ENCODE measurements at regions not wholly inside any gene's neighbourhood (a gene's known extent, or its start where the extent isn't known, plus 50 kb on each side); places are given as distances from the start of the nearest gene placed in this dataset.

- no peaks in the 10 kb centered on the region for H3K9me3 ChIP-seq (ENCODE audit: control insufficient read depth, low read depth, low read length)
- dilution Hi-C loops (cut with MboI; ENCODE audit: extremely low pct_ligation_motif_present, low sequenced_read_pairs), result no loop called here
- H3K4me2 ChIP-seq (ENCODE audit: control insufficient read depth, extremely low read depth, insufficient read depth, low read depth, low read length), result no peak overlapping the region
- H3K27ac ChIP-seq (ENCODE audit: control insufficient read depth, insufficient read depth, low read length), result no peak overlapping the region
- no peaks in the 10 kb centered on the region for H3K79me2 ChIP-seq (ENCODE audit: control insufficient read depth, insufficient read depth, low read length)
- no peaks in the 10 kb centered on the region for H3K36me3 ChIP-seq (ENCODE audit: control insufficient read depth in 2 of 2, extremely low read depth in 1 of 2, insufficient read depth in 2 of 2, low read length in 2 of 2)
- H3K4me3 ChIP-seq (ENCODE audit: control insufficient read depth in 2 of 3, extremely low read depth in 1 of 3, insufficient read depth in 2 of 3, low read depth in 1 of 3, low read length in 3 of 3), result no peak overlapping the region
- no peak overlapping the region for H3K9ac ChIP-seq (ENCODE audit: control insufficient read depth, extremely low read depth, insufficient read depth, low read length)
- H2AFZ ChIP-seq (ENCODE audit: control insufficient read depth, low read length), result no peak overlapping the region
- no peaks in the 10 kb centered on the region for H3K27me3 ChIP-seq (ENCODE audit: control insufficient read depth, extremely low read depth, insufficient read depth, low read length)
- H4K20me1 ChIP-seq (ENCODE audit: control insufficient read depth, extremely low read depth, insufficient read depth, low read length), result no peaks in the 10 kb centered on the region
- FAIRE-seq (no peak), DNase-seq (ENCODE audit: low read depth, low spot score) (no peak)
- H3K9me1 ChIP-seq (ENCODE audit: control insufficient read depth, extremely low read depth, insufficient read depth, low read length), result no peaks in the 10 kb centered on the region
- TF ChIP-seq EZH2 (IDR thresholded peaks at IDR 0.05; ENCODE audit: low read length) (no peak), CTCF (optimal IDR thresholded peaks at IDR 0.05 in 1 of 3, IDR thresholded peaks at IDR 0.05 in 1 of 3, conservative IDR thresholded peaks at IDR 0.05 in 1 of 3; ENCODE audit: extremely low read depth in 1 of 3, insufficient read depth in 2 of 3, low read length in 3 of 3) (no peak)
- no peaks in the 10 kb centered on the region for H3K4me1 ChIP-seq (ENCODE audit: control insufficient read depth, extremely low read depth, insufficient read depth, low read length)
Measured at GRCh38 chr6:164247106-164247505, 832.6 kb downstream of the QKI start.

- dilution Hi-C loops (cut with MboI; ENCODE audit: extremely low pct_ligation_motif_present, low sequenced_read_pairs), result no loop called here
- DNase-seq (ENCODE audit: low read depth, low spot score), result no peak
- Histone ChIP-seq H3K36me3 (ENCODE audit: control insufficient read depth in 2 of 2, extremely low read depth in 1 of 2, insufficient read depth in 2 of 2, low read length in 2 of 2) (no peaks in the 10 kb centered on the region), H3K4me3 (ENCODE audit: control insufficient read depth in 2 of 3, extremely low read depth in 1 of 3, insufficient read depth in 2 of 3, low read depth in 1 of 3, low read length in 3 of 3) (no peak overlapping the region), H3K4me1 (ENCODE audit: control insufficient read depth, extremely low read depth, insufficient read depth, low read length) (no peaks in the 10 kb centered on the region), H2AFZ (ENCODE audit: control insufficient read depth, low read length) (no peak overlapping the region), H4K20me1 (ENCODE audit: control insufficient read depth, extremely low read depth, insufficient read depth, low read length) (no peaks in the 10 kb centered on the region), H3K4me2 (ENCODE audit: control insufficient read depth, extremely low read depth, insufficient read depth, low read depth, low read length) (no peak overlapping the region), H3K27ac (ENCODE audit: control insufficient read depth, insufficient read depth, low read length) (no peak overlapping the region), H3K9me3 (ENCODE audit: control insufficient read depth, low read depth, low read length) (no peaks in the 10 kb centered on the region), H3K79me2 (ENCODE audit: control insufficient read depth, insufficient read depth, low read length) (no peaks in the 10 kb centered on the region), H3K27me3 (ENCODE audit: control insufficient read depth, extremely low read depth, insufficient read depth, low read length) (no peaks in the 10 kb centered on the region), H3K9ac (ENCODE audit: control insufficient read depth, extremely low read depth, insufficient read depth, low read length) (no peak overlapping the region), H3K9me1 (ENCODE audit: control insufficient read depth, extremely low read depth, insufficient read depth, low read length) (no peaks in the 10 kb centered on the region)
- FAIRE-seq, result no peak
- TF ChIP-seq CTCF (optimal IDR thresholded peaks at IDR 0.05 in 1 of 3, IDR thresholded peaks at IDR 0.05 in 1 of 3, conservative IDR thresholded peaks at IDR 0.05 in 1 of 3; ENCODE audit: extremely low read depth in 1 of 3, insufficient read depth in 2 of 3, low read length in 3 of 3) (no peak), EZH2 (IDR thresholded peaks at IDR 0.05; ENCODE audit: low read length) (no peak)
Measured at GRCh38 chr6:164246082-164246481, 831.6 kb downstream of the QKI start.

Data from keratinocyte (primary cell).